CD4-positive, alpha-beta T cell treated with Interleukin-4 for 4 hours (primary cell): ENCODE measurements at regions not wholly inside any gene's neighbourhood (a gene's known extent, or its start where the extent isn't known, plus 50 kb on each side); places are given as distances from the start of the nearest gene placed in this dataset.

ENCODE experiments used
- DNase-seq: peaks from one replicate; pipeline ENCODE4 v3.0.0-alpha.2; 2020

DNA sequence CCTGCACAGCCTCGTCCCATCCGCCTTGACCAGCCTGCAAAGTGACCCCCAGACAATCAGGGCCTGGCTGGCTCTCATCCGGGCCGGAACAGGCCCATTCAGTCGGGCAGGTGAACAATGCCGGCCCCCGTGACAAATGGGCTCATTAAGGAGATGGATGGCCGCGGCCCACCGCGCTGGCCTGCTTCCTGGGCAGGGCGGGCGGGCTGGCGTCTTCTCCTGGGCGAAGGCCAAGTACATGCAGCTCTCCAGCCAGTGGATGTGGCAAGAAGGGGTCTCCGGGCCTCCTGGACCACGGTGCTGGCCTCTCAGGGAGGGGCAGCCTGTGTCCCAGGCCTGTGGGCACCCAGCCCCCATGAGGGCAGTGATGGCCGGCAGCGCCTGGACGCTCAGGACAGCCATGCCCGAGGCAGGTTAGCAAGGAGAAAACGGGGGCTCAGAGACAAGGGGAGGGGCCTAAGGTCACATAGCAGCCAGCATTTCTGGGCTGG is 1022.8 kb downstream of the BRD1 start:
- DNase-seq, result no peak

- DNase-seq, result no peak
These were observed 1023.5 kb downstream of the BRD1 start for GRCh38 chr22:48803948-48804810.

- DNase-seq, result no peak
These were observed 1024.3 kb downstream of the BRD1 start for GRCh38 chr22:48803171-48803947.

DNA sequence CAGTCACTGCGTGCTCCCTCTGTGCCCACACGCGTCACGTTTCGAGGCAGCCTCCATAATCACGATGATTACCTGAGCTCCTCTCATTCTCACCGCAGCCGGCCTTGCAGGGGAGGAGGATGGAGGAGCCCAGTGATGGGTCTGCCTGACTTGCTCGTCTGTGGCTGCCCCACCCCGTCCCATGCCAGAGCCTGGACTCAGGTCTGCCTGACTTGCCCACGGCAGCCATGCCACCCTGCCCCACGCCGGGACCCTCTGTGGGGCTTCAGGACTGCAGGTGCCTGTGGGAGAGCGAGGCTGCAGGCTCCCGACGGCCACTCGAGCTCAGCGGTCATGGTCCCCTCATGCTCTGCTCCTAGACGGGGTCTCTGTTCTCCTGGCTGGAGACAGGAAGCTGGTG is 1025.1 kb downstream of the BRD1 start:
- no peak for DNase-seq

- DNase-seq, result no peak
These were observed 1026.6 kb downstream of the BRD1 start for GRCh38 chr22:48800886-48801607.

DNA sequence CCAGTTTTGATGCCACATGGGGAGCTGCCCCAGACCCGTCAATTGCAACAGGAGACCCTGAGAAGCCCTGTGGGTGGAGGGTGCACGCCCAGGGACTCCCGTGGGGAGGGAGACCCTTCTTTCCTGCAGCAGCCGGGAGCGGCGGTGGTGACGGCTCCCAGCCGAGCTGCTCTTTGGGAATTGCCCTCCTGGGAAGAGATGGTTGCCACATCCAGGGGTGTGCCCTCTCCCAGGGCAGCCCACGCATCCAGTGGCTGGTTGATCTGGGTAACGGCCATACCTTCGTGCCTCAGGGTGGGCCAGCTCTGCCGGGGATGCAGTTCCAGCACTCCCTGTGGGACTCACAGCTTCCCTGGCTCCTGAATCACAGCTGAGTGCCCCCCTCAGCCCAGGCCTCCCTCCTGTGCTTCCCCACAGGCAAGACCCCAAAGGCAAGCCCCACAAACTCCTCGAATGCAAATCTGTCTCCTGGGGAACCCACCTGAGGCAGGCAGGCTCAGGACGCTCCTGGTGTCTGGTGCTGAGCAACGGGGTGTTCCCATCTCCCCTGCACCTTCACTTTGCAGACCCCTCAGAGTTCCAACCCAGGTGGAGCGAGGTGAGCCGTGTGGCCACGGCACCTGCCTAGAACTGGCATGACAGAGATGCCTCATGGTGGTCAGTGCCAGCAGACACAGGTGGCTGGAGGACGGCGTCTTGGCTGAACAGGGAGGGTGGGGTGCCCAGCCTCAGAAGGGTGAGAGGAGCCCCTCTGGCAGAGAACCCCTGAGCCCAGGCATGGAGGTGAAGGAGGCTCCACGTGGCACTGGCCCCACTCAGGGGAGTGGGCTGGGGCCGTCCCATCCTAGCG is 1027.4 kb downstream of the BRD1 start:
- no peak for DNase-seq

DNA sequence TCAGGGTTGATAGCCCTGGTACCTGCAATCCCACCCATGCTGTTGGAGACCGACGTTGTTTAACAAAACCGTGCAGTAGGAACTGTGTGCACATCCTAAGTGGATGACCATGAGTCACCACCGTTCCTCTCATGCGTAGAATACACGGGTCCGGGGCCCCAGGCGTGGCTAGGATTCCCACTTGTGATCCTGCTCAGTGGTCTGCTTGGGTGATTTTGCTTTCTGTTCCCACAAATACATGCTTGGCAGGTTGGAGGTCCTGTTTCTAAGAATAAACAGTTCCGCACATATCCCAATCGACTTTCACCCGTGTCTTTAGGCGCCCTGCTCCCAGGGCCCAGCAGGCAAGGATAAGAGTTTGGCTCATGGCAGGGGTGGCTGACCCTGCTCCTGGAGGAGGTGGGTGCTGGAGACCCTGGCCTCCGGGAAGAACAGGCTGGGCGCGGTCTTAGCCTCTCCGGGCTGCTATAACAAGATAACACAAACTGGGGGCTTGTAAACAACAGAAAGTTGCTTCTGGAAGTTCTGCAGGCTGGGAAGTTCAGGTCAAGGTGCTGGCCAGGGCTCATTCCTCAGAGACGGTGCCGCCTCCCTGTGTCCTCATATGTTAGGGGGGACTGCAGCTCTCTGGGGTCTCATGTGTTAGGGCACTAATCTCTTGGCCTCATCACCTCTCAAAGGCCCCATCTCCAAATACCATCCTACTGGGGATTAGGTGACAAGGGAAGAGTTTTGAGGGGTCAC is 1028.3 kb downstream of the BRD1 start:
- no peak for DNase-seq

DNA sequence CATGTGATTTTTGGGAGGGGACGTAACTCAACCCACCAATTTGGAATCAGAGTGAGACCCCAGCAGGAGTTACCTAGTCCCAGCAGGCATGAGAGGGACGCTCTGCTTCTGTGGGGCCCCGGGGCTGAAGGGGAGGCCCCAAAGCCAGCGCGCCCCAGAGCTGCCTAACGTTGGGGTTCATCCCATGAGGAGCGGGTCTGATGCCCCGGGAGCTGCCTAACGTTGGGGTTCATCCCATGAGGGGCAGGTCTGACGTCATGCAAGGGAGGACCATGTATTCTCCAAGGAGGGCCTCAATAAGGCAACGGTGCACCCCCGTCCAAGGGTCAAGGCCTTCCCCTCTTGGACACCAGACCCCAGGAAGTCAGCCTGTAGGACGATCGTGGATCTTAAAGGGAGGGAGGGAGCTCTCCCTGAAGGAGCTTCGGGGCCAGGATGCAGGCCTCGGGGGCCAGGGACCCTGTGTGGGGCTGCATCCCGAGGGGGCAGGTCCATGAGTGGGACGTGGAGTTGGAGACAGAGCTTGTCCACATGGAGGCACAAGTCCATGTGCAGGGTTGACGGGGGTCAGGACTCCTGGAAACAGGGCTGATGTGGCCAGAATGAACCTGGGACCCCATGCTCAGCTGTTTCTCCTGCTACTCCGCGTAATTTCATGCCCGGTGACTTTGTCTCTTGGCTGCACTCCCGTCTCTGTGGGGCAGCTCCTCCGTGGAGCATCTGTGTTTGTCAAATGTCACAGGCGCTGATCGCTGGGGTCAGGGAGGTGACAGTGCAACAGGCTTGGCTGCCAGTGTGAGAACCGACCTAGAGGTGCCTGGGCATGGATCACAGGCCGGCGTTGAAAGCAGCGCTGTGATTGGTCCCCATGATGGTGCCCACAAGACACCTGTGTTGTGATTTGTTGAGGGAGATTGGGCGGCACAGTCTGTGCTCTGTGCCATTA is 1029.1 kb downstream of the BRD1 start:
- no peak for DNase-seq

DNA sequence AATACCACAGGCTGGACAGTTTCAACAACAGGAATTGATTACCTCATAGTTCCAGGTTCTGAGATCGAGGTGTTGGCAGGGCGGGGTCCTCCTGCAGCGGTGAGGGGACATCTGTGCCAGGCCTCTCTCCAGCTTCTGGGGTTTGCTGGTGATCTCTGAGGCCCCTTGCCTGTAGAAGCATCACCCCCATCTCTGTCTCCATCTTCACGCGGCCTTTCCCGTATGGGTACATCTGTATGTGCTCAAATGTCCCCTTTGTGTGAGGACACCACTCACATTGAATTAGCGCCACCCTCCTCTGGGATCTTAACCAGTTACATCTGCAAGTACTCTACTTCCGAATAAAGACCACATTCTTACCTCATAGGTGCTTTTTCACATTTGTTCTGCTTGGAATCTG is 1029.9 kb downstream of the BRD1 start:
- DNase-seq, result no peak

- DNase-seq, result no peak
These were observed 1031.2 kb downstream of the BRD1 start for GRCh38 chr22:48796310-48797015.

DNA sequence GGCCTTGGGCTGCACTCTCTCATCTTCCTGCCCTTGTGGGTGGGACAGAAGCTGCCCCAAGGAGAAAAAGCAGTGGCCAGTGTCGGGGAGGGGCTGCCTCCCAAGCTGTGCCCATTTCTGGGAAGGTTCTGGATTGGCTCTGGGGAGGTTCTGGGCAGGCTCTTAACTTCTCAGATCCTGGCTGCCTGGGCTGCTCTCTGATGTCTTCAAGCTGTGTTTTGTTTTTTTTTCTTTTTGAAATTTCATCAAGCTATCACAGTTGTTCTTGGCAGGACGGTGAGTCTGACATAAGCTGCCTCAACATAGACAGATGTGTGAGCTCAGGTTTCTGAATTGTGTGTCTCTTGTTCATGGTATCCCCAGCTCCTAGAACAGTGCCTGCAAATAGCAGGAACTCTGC is 1032.0 kb downstream of the BRD1 start:
- DNase-seq, result no peak

- no peak for DNase-seq
These were observed 1032.8 kb downstream of the BRD1 start for GRCh38 chr22:48794906-48795305.

DNA sequence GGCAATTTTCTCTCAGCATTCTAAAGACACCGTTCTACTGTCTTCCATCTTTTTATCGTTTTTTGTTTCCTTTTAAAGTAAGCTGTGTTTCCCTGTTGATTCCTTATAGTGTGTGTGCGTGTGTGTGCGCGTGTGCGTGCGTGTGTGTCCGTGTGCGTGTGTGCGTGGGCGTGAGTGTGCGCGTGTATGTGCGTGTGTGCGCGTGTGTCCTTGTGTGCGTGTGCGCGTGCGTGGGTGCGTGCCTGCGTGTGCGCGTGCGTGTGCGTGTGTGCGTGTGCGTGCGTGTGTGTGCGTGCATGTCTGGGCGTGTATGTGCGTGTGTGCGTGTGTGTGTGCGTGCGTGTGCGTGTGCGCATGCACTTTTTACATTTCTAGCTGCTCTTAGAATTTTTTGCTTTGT is 1033.7 kb downstream of the BRD1 start:
- no peak for DNase-seq

DNA sequence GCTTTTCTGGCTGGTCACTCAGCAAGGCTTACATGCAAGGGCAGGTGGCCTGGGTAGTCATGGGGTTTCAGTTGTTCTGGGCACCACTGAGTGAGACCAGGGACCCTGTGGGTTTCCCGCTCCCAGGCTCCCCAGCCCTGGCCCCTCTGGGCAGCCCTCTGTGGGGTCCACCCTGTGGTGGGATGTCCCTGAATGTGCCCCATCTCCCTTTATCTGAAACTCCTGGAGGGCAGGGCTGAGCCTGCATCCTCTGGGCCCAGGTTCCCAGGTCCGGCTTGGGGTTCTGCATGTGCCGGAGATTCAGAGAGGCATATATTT is 1041.0 kb downstream of the BRD1 start:
- DNase-seq, result no peak

DNA sequence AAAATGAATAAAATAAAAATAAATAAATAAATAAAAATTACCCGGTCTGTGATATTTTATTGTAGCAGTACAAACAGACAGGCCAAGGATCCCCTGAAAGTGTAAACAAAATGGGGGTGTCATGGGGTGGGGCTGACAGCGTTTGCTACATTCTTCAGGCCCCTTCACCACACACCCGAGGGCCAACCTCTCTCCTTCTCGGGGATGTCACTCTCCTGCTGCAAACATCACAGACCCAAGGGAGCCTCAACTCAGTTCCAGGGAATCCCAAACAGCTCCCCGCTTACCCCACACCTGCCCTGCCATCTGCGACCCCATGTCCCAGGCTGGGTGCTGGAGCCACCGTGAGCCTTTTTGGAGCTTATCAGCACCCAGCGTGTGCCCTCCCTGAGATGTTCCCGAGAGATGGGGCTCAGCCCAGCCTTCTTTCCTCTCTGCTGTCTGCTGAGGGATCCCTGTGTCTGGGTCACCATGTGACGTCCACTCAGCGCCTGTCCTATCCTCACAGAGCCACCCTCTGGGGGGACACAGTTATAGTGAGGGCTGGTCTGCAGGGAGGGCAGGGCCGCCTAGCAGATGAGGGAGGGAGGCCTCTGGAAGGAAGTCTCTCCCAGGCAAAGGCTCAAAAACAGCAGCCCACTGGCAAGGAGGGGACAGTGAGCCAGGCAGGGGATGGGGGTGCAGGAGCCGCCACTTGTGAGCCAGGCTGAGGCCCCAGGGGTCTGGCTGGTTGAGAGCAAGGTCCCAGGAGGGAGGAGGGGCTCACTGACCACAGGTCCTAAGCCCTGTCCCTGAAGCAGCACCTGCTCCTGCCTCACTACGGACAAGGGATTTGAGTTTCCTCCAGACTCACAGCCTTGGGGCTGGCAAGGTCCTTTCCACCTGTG is 1041.6 kb downstream of the BRD1 start:
- no peak for DNase-seq

GRCh38 chr22:48784701-48785503 is 1042.8 kb downstream of the BRD1 start:
- no peak for DNase-seq

DNA sequence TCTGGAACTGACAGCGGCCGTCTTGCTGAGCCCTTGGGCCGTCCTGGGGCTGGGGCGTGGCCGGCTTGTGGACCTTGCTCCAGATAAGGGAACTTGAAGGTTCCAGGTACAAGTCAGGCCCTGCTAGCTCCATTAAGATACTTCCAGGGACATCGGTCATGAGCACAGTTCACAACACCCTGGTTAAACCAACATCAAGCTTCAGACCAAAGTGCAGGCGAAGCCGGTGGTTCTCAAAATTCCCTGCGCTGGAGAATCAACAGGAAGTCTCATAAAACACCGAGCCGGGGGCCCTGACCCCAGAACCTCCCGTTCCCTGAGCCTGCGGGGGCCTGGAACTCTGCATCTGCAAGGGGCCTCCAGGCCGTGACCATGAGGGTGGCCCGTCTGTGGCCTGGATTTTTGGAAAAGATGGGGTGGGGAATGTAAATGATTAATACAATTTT is 1043.8 kb downstream of the BRD1 start:
- DNase-seq, result no peak
